ENCODE measurements at regions not wholly inside any gene's neighbourhood (a gene's known extent, or its start where the extent isn't known, plus 50 kb on each side); places are given as distances from the start of the nearest gene placed in this dataset.

DNA sequence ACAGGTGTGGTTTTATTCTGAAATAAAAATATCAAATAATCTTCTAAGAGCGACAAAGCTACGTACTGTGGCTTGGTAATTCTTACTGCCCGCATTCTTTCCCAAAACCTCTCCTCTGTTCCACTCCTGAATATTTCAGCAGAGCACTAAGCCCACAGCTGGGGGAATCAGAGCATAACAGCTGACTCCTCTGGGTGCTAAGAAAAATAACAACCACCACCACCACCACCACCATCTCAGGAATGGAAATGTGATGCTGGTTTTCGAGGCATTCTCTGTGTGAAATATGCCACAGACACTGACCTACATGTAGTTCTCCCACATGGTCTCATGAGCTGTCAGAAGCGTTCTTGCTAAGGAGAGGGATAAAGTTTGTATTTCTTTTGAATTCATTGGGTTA, 183.7 kb downstream of the BMP4 start:
- Histone ChIP-seq H2BK20ac (ENCODE audit: low read length) (no peak overlapping the region), H3K23ac (ENCODE audit: insufficient read length) (no peak overlapping the region), H2BK12ac (ENCODE audit: low read depth, low read length) (no peak overlapping the region), H3K4me3 (ENCODE audit: extremely low read depth in 1 of 4, insufficient read depth in 2 of 4, low read depth in 3 of 4, low read length in 4 of 4) (no peak overlapping the region), H2BK15ac (ENCODE audit: low read length) (no peak overlapping the region), H2AK5ac (ENCODE audit: low read depth, low read length) (no peak overlapping the region), H3K9me3 (ENCODE audit: insufficient read depth in 2 of 2, low read depth in 1 of 2, low read length in 1 of 2) (no peaks in the 10 kb centered on the region), H3K23me2 (ENCODE audit: low read depth, low read length) (no peaks in the 10 kb centered on the region), H3K79me1 (ENCODE audit: low read depth, low read length) (no peaks in the 10 kb centered on the region), H2BK5ac (ENCODE audit: low read depth, low read length) (no peak overlapping the region), H3K4ac (replicated peaks; ENCODE audit: insufficient read length, low read depth, low read length) (no peak overlapping the region), H2BK120ac (replicated peaks; ENCODE audit: low read depth, low read length) (no peak overlapping the region), H3K4me2 (ENCODE audit: insufficient read depth in 1 of 2, low read depth in 2 of 2, low read length in 2 of 2) (no peak overlapping the region), H3K14ac (ENCODE audit: insufficient read length) (no peak overlapping the region), H4K8ac (ENCODE audit: extremely low read depth, insufficient read depth, low read length) (no peak overlapping the region), H4K5ac (ENCODE audit: insufficient read length, low read depth, low read length) (no peak overlapping the region), H3K79me2 (ENCODE audit: control insufficient read depth in 1 of 2, insufficient read depth in 2 of 2, low read length in 2 of 2) (no peaks in the 10 kb centered on the region), H3K56ac (replicated peaks; ENCODE audit: insufficient read length, low read depth, low read length) (no peak overlapping the region), H3K18ac (ENCODE audit: extremely low read depth, low read length) (no peak overlapping the region), H4K20me1 (replicated peaks in 1 of 2; ENCODE audit: control insufficient read depth in 1 of 2, insufficient read depth in 2 of 2, low read length in 2 of 2) (no peaks in the 10 kb centered on the region), H3K9ac (replicated peaks in 1 of 4; ENCODE audit: extremely low read depth in 1 of 4, low read depth in 3 of 4, low read length in 3 of 4) (no peak overlapping the region), H3K27ac (ENCODE audit: low read depth, low read length) (no peak overlapping the region), H4K91ac (replicated peaks; ENCODE audit: insufficient read length, low read length) (no peak overlapping the region), H3K36me3 (ENCODE audit: control insufficient read depth in 2 of 4, insufficient read depth in 4 of 4, low read length in 3 of 4) (no peaks in the 10 kb centered on the region), H3K4me1 (replicated peaks in 1 of 4; ENCODE audit: control insufficient read depth in 3 of 4, insufficient read depth in 4 of 4, low read length in 3 of 4) (no peaks in the 10 kb centered on the region), H3K27me3 (replicated peaks in 1 of 4; ENCODE audit: control insufficient read depth in 3 of 4, extremely low read depth in 1 of 4, insufficient read depth in 3 of 4, low read length in 3 of 4) (no peaks in the 10 kb centered on the region), H2AFZ (ENCODE audit: low read length) (no peak overlapping the region)
- DNase-seq (ENCODE audit: low read depth in 1 of 2, low spot score in 2 of 2) (no peak), FAIRE-seq (no peak)
- TF ChIP-seq SP4 (IDR thresholded peaks at IDR 0.05; ENCODE audit: low read length) (no peak), BCL11A (IDR thresholded peaks at IDR 0.05; ENCODE audit: low read depth in 2 of 2, low read length in 2 of 2) (no peak), RAD21 (IDR thresholded peaks at IDR 0.05 in 1 of 2, conservative IDR thresholded peaks at IDR 0.05 in 1 of 2; ENCODE audit: low read depth in 2 of 2, low read length in 2 of 2) (no peak), POLR2A (IDR thresholded peaks at IDR 0.05; ENCODE audit: control extremely low read depth in 1 of 2, low read depth in 2 of 2, low read length in 2 of 2) (no peak), NRF1 (IDR thresholded peaks at IDR 0.05; ENCODE audit: low read depth, low read length) (no peak), RBBP5 (IDR thresholded peaks at IDR 0.05; ENCODE audit: borderline replicate concordance, low read depth, low read length) (no peak), GTF2F1 (IDR thresholded peaks at IDR 0.05; ENCODE audit: borderline replicate concordance, low read depth, low read length) (no peak), TBP (IDR thresholded peaks at IDR 0.05; ENCODE audit: low read depth, low read length) (no peak), NANOG (IDR thresholded peaks at IDR 0.05; ENCODE audit: insufficient read depth, low read depth, low read length, poor library complexity, severe bottlenecking) (no peak)
- WGBS, 2 experiments (ENCODE audit: extremely low coverage in 1 of 2, insufficient coverage in 1 of 2, insufficient read length in 1 of 2, insufficient replicate concordance in 2 of 2, low coverage in 1 of 2, low lambda C conversion rate in 2 of 2, missing lambda C conversion rate in 1 of 2): 93% methylated on average over 5 of the region's 5 CpGs; no CpG with 5 or more reads in 1 of the 2 experiments
- ChIA-PET POLR2A (ENCODE audit: partially characterized antibody) (no interaction called here), CTCF (ENCODE audit: partially characterized antibody) (interaction anchor here (0.9 to 1.4 kb wide), 2 partner anchors 12 to 109 kb away, joined by 3 to 4 read pairs; no protein-coding TSS in a partner anchor)

Data from H1 (cell line).